Gastroesophageal sphincter (tissue), 3 donors: ENCODE measurements at regions not wholly inside any gene's neighbourhood (a gene's known extent, or its start where the extent isn't known, plus 50 kb on each side); places are given as distances from the start of the nearest gene placed in this dataset.

Experiments
- POLR2A ChIP-seq, 2 donors: fragments of 450-650 bp; IDR thresholded peaks; one replicate each; pipeline ENCODE4 v1.6.1; 2017; ENCODE audit warnings: antibody characterized with exemption in 2 of 2, mild to moderate bottlenecking in 2 of 2, moderate library complexity in 1 of 2
- TF ChIP-seq, protein P1 (sequence below), 4 experiments: fragments of 200-600 bp in 2 of 4; fragments of 450-650 bp in 2 of 4; sonication (generic) in 1 of 4; IDR thresholded peaks; one replicate each; pipeline ENCODE4 v1.5.1; 2017 to 2019; ENCODE audit warnings: antibody characterized with exemption in 4 of 4, mild to moderate bottlenecking in 2 of 4, moderate library complexity in 2 of 4

DNA sequence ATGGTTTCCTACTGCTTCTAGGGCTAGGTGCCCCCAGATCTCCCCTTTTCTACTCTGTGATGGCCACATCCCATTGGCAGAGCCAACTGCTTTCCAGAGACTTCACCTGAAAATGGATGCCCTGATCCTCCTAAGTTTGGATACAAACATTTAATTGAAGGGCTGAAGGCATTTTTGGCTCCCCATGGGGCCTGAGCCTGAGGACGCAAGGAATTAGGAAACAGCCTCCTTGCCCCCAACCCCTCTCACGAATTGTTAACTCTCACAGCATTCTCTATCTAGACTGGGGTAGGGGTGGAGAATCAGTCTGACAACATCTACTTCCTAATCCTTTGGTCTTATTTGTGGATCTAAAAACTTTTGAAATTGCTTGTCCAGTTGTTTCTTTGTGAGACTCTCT, 108.5 kb upstream of the KCNK2 start:
- TF ChIP-seq POLR2A (IDR thresholded peaks at IDR 0.05), result no peak
- TF ChIP-seq, protein P1, sequence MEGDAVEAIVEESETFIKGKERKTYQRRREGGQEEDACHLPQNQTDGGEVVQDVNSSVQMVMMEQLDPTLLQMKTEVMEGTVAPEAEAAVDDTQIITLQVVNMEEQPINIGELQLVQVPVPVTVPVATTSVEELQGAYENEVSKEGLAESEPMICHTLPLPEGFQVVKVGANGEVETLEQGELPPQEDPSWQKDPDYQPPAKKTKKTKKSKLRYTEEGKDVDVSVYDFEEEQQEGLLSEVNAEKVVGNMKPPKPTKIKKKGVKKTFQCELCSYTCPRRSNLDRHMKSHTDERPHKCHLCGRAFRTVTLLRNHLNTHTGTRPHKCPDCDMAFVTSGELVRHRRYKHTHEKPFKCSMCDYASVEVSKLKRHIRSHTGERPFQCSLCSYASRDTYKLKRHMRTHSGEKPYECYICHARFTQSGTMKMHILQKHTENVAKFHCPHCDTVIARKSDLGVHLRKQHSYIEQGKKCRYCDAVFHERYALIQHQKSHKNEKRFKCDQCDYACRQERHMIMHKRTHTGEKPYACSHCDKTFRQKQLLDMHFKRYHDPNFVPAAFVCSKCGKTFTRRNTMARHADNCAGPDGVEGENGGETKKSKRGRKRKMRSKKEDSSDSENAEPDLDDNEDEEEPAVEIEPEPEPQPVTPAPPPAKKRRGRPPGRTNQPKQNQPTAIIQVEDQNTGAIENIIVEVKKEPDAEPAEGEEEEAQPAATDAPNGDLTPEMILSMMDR (IDR thresholded peaks at IDR 0.05), result no peak
